ENCODE measurements at regions not wholly inside any gene's neighbourhood (a gene's known extent, or its start where the extent isn't known, plus 50 kb on each side); places are given as distances from the start of the nearest gene placed in this dataset.
"Not testable (repeated sequence)": the region's sequence is repeated elsewhere in the genome, so short reads cannot be mapped to it uniquely, and the experiment has no call there.

GRCh38 chr1:229928767-229929166, 138.3 kb upstream of the GALNT2 start:
- DNase-seq (ENCODE audit: low spot score) = no peak

GRCh38 chr1:229931751-229932150, 135.3 kb upstream of the GALNT2 start:
- DNase-seq (ENCODE audit: low spot score) = not testable (repeated sequence)

GRCh38 chr1:229935157-229935556, 131.9 kb upstream of the GALNT2 start:
- DNase-seq (ENCODE audit: low spot score) = not testable (repeated sequence)

DNA sequence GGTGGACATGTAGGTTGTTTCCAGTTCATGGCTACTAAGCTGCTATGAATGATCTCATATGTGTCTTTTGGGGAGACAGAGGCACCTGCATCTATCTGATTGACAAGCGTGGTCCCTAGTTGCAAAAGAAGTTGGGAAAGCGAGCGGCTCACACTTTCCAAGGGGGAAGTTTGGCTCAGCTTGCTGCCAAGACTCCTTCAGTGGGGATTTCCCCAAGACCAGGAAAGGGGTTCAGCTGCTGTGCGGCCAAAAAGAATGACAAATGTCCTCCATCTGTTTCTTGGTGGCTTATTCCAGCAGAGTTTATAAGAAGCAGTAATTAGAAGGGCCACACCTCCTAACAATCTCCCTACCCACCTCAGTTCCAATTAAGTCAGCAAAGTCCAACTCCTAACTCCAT, 128.5 kb upstream of the GALNT2 start:
- no peak for DNase-seq (ENCODE audit: low spot score)

GRCh38 chr1:229940684-229941083, 126.4 kb upstream of the GALNT2 start:
- DNase-seq (ENCODE audit: low spot score) = no peak

- no peak for DNase-seq (ENCODE audit: low spot score)
Measured at GRCh38 chr1:229941160-229941559, 125.9 kb upstream of the GALNT2 start.

DNA sequence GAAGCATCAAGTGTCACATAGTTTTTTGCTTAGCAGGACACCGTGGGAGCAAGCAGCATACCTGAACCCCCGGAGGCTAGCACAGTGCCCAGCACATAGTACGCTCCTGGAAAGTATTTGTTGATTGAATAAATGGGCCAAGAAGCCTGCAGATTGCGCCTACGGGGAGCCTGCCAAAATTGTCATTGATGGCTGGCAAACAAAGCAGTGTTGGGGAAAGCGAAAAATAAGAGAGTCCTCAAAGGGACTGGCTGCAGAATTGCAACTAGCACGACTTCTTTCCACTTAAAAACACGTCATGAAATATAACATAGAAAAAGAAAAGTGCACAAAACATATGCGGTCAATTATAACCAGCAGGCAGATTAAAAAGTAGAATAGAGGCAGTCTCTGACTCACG, 125.2 kb upstream of the GALNT2 start:
- no peak for DNase-seq (ENCODE audit: low spot score)

- no peak for DNase-seq (ENCODE audit: low spot score)
Measured at GRCh38 chr1:229942501-229942900, 124.5 kb upstream of the GALNT2 start.

GRCh38 chr1:229943148-229943714, 123.8 kb upstream of the GALNT2 start:
- DNase-seq (ENCODE audit: low spot score) = no peak

GRCh38 chr1:229943988-229944743, 122.9 kb upstream of the GALNT2 start:
- no peak for DNase-seq (ENCODE audit: low spot score)

GRCh38 chr1:229945795-229946194, 121.2 kb upstream of the GALNT2 start:
- no peak for DNase-seq (ENCODE audit: low spot score)

DNA sequence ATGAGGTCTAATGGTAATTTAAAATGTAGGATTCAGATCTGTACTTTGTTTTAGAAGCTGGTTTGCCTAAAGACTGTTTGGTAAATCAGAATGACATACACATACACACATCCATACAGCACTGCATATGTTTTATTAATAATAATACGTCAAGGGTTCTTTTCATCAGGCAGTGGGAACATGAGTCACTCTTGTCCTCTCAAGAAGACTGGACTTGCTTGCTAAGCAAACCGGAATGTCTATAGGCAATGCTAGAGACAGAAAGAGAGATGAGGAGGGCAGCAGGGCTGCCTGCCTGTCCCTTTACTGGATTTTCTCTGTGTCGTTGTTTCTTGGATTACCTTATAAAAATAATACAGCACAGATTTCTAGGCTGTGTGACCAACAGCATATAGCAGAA, 119.1 kb upstream of the GALNT2 start:
- DNase-seq (ENCODE audit: low spot score) = no peak

DNA sequence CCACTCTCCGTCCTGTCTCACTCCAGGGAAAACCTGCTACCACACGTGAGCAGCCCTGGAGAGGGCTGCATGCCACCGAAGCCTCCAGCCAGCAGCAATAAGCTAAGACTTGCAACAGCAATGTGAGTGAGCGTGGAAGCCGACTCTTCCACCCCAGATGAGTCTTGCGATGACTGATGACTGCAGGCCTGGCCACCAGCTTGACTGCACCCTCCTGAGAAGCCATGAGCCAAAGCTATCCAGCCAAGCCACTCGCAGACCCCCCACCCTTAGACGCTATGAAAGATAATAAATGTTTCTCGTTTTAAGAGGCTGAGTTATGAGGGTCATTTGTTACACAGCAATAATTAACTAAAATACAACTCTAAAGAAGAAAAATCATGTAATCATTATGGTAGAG, 118.6 kb upstream of the GALNT2 start:
- DNase-seq (ENCODE audit: low spot score) = no peak

GRCh38 chr1:229949500-229949899, 117.5 kb upstream of the GALNT2 start:
- no peak for DNase-seq (ENCODE audit: low spot score)

- DNase-seq (ENCODE audit: low spot score) = no peak
Measured at GRCh38 chr1:229950020-229950419, 117.0 kb upstream of the GALNT2 start.

GRCh38 chr1:229950908-229951307, 116.1 kb upstream of the GALNT2 start:
- no peak for DNase-seq (ENCODE audit: low spot score)

DNA sequence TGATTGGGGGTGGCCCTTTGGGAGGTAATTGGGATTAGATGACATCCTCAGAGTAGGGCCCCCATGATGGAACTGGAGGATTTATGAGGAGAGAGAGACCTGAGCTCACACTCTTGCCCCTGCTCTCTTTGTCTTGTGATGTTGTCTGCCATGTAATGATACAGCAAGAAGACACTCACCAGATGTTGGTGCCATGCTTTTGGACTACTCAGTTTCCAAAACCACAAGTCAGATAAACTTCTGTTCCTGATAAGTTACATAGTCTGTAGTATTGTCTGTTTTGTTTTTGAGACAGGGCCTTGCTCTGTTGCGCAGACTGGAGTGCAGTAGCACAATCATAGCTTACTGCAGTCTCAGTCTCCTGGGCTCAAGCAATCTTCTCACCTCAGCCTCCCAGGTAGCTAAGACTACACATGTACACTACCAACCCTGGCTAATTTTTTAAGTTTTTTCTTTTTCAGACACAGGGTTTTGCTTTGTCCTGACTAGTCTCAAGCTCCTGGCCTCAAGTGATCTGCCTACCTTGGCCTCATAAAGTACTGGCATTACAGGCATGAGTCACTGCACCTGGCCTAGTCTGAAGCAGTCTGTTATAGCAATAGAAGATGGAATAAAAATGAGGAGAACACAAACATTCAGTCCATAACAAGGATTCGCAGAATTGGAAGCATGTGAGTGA, 115.0 kb upstream of the GALNT2 start:
- no peak for DNase-seq (ENCODE audit: low spot score)

DNA sequence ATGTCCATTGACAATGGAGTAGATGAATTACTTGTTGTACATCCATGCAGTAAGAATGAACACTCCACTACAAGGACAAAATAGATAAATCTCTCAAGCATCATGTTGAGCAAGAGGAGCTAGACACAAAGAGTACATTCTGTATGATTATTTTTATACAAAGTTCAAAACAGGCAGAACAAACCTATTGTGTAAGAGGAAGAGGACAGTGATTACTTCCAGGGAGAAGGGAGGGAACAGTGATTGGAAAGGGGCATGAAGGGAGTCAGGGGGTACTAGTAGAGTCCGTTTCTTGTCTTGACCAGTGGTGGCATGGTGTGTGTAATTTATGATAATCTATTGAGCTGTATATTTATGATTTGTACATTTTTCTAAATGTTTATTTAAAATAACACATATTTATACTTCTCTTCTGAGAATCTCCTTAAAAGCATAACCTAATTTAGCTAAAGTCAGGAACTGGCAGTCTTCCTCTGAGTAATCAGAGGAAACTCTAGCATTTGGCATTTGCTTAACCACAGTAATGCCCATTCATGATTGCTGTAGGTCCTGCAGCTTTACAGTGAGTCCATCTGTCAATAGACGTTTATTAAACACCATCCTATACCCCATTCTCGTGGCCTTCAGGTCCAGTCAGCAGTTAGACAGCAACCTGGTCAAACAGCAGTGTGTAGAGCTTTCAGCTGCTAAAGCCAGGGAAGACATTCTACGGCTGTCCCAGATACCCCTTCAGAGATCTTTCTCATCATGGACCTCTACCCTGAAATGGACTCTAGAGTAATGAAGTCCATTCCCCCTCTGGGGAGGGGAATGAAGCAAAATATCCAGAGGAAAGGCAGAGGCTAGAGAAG, 114.1 kb upstream of the GALNT2 start:
- no peak for DNase-seq (ENCODE audit: low spot score)

DNA sequence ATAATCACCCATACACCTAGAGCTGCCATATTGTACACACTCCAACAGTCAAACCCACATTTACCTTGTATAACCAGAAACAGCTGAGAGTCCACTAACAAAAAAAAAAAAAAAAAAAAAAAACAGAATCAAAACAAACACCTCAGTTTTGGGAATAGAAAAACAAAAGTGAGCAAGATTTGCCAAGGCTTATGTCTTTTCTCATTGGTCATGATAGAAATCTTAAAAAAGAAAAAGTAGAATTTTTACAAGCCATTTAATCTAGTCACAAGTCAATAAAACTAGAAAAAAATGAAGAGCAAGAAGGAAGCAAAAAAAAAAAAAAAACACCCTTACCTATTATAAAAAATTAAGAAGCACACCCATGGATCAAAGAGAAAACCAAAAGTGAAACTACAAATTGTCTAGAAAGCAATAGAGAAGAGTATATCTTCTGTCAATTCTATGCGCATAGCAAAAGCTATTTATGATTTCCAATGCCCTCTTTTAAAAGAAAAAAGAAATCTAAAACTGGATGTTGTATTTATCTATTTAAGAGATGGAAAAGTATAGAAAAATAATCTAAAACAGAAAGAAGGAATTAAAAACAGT, 113.2 kb upstream of the GALNT2 start:
- DNase-seq (ENCODE audit: low spot score) = no peak

- DNase-seq (ENCODE audit: low spot score) = no peak
Measured at GRCh38 chr1:229964281-229964680, 102.8 kb upstream of the GALNT2 start.

- DNase-seq (ENCODE audit: low spot score) = no peak
Measured at GRCh38 chr1:229970714-229971113, 96.3 kb upstream of the GALNT2 start.

- no peak for DNase-seq (ENCODE audit: low spot score)
Measured at GRCh38 chr1:229971141-229971540, 95.9 kb upstream of the GALNT2 start.
